Retinal pigment epithelial cell (primary cell): ENCODE measurements at regions not wholly inside any gene's neighbourhood (a gene's known extent, or its start where the extent isn't known, plus 50 kb on each side); places are given as distances from the start of the nearest gene placed in this dataset.

Source experiments
- DNase-seq: peaks from one replicate; pipeline ENCODE4 v3.0.0-alpha.2; 2010; ENCODE audit warnings: low read depth
- H3K4me3 ChIP-seq: 2 replicates; pipeline ENCODE4 v1.5.1; 2011; ENCODE audit warnings: mild to moderate bottlenecking, low read length, control low read depth, moderate library complexity
- TF ChIP-seq, protein P1 (sequence below): conservative IDR thresholded peaks from 2 replicates; pipeline ENCODE4 v1.5.1; 2011; ENCODE audit warnings: low read depth, low read length, control low read depth, inconsistent platforms

DNA sequence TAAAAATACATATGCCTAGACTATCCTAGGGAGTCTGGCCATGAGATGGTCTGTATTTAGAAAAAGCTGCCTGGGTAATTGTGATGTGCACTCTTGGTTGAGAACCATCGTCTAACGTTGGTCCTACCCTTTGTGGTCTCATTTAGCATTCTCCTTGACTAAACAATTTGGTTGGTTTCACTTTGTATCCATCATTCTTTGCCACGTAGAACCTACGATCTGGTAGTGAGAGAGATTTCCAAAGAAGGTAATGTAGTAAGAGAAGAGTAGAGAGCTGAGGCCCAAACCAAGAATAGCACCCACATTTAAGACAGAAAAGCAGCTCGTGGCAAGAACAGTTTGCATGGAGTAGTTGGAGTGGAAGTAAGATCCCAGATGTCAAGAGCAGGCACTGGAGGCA lies 219.8 kb downstream of the TMEM200A start:
- no peak for DNase-seq
- no peak overlapping the region for H3K4me3 ChIP-seq
- TF ChIP-seq, protein P1, sequence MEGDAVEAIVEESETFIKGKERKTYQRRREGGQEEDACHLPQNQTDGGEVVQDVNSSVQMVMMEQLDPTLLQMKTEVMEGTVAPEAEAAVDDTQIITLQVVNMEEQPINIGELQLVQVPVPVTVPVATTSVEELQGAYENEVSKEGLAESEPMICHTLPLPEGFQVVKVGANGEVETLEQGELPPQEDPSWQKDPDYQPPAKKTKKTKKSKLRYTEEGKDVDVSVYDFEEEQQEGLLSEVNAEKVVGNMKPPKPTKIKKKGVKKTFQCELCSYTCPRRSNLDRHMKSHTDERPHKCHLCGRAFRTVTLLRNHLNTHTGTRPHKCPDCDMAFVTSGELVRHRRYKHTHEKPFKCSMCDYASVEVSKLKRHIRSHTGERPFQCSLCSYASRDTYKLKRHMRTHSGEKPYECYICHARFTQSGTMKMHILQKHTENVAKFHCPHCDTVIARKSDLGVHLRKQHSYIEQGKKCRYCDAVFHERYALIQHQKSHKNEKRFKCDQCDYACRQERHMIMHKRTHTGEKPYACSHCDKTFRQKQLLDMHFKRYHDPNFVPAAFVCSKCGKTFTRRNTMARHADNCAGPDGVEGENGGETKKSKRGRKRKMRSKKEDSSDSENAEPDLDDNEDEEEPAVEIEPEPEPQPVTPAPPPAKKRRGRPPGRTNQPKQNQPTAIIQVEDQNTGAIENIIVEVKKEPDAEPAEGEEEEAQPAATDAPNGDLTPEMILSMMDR, result no peak

DNA sequence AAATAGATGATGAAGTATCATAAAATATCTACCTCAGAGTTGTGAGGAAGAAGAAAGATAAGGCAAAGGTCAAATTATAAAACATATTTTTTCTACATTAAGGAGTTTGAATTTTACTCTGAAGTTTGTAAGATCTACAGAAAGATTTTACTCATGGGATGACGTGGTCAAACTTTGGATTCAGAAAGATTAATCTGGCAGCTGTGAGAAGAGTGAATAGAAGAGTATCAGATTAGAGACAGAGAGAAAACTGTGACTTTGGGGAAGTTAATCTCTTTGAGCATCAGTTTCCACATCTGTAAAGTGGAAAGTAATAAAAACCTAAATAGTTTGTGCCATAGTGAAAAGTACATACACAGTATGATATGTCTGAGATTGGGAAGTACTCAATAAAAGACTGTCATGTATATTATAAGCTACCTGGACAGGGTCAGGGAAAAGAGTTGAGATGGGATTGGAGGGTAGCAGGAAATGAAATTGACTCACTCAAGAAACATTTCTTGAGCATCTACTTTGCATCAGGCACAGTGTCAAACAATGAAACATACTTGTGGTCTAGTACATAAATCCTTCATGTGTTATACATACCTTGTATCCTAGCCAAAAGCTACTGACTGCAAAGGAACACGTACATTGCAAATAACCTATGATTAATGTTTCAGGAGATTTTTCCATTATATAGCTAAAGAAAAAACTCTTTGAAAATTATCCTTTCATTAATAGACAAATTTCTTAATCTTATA lies 222.1 kb downstream of the TMEM200A start:
- DNase-seq, result no peak
- no peak overlapping the region for H3K4me3 ChIP-seq

DNA sequence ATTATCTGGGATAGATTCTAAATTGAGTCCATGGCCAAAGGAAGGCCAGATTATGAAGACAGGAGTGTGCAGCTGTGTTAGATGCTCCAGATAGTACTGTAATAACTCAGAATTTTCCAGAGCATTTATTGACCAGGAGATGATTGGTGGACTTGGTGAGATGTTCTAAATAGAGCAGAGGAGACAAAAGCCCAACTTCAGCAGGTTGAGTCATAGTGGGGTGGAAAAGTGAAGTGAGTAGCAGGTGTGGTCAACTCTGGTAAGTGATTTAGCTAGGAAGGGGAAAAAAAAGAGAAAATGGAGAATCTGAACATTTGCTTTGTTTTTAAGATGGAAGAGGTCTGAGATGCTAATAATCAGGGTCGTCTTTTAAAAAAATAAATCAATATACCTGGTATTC lies 227.4 kb downstream of the TMEM200A start:
- DNase-seq, result no peak
- TF ChIP-seq, protein P1, result no peak
- H3K4me3 ChIP-seq, result no peak overlapping the region

More for the DNA sequence above, 222.1 kb downstream of the TMEM200A start:
- TF ChIP-seq, protein P1, result no peak

DNA sequence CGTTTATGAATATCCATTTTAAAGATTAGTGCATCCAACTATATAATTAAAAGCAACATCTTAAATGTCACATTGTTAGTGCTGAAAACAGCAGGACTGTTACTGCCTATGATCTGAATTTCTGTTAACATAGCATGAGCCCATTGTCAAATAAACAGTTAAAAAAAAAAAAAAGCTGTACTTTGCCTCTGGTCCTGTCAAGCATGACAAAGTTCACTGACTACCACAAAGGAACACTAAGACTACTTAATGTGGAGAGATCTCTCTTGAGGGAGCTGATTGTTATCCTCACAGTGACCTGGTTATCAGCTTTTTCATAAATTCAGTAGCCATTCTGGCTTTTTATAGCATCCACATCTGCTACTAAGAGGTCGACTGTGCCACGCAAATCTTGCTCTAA lies 228.1 kb downstream of the TMEM200A start:
- no peak overlapping the region for H3K4me3 ChIP-seq

DNA sequence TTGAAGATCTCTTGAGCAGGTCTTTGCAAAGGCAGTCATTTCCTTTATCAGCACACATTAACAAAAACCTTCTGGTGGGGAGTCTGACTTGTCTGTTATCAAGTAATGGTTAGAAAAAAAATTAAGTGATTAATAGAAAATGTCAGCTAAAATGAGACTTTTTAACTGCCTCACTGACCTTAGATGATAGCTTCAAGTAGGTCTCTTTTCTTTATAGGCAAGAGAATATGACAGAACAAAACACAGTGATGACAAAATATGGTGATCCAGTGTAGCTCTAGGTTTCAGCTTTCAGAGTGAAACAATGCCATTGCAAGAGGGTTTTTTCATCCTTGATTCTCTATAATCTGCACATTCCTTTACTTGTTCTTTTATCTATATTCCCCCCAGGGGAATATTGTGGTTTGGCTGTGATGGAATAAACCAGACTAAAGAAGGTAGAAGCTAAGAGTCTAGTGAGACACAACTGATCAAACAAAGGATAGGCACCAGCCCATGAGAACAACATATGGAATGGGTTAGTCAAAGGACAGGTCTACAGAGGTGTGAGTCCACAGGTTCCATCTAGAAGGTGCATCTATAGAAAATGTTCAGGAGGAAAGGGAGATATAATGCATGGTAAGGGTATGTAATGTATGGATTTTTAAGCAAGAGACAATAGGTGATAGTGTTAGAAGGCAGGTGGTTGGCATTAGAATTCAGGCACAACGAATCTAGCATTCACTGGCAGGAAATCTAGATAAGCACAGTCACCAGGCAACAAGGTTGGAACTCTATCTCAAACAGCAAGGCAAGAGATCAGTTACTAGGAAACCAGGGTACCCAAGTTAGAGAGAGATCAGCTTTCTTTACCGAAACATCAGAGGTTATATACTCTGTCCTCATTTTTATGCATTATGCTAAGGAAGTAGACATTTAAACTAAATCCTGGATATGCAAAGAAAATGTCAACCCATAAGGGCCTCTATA lies 228.9 kb upstream of the SMLR1 start:
- TF ChIP-seq, protein P1, result no peak
- DNase-seq, result no peak
- no peak overlapping the region for H3K4me3 ChIP-seq

More for the DNA sequence above, 228.1 kb downstream of the TMEM200A start:
- TF ChIP-seq, protein P1, result no peak
- no peak for DNase-seq

DNA sequence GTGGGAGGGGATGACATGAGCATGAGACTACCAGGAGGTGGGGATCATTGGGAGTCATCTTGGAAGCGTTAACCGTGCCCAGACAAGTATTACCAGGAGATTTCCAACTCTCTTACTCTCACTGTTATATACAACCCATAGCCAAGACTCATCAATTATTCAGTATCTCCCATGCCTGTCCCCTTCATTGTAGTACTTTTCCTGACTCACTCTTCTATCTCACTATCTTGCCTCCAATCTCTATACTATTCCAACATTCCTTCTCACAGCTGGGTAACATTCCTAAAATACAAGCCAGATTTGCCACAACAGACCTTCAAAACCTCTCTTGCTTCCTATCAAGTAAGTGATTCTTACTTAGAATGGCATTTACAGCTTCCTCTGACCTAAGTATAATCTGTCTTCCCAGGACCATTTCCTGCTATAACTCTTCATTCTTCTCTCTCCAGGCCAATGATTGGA lies 226.3 kb upstream of the SMLR1 start:
- no peak for DNase-seq
- H3K4me3 ChIP-seq, result no peak overlapping the region
- TF ChIP-seq, protein P1, result no peak
